SK-N-SH (cell line): ENCODE measurements at regions not wholly inside any gene's neighbourhood (a gene's known extent, or its start where the extent isn't known, plus 50 kb on each side); places are given as distances from the start of the nearest gene placed in this dataset.

Experiments
- CTCF ChIA-PET: fragments of 300-600, 350-600 bp; formaldehyde crosslinking; extraction: SDS; loops from one replicate; lab custom pipeline; 2021; lab: Yijun Ruan, JAX
- POLR2A ChIA-PET: fragments of 350-600 bp; sonication (Branson Sonifier 250); formaldehyde crosslinking; extraction: SDS; loops from one replicate; lab custom pipeline; 2020; ENCODE audit warnings: antibody characterized with exemption, inconsistent platforms; lab: Yijun Ruan, JAX
- DNase-seq: peaks from one replicate; pipeline ENCODE4 v3.0.0; 2012
- H2AFZ ChIP-seq: fragments of 200-600 bp; sonication (generic); 2 replicates; pipeline ENCODE4 v1.8.1; 2016; ENCODE audit warnings: antibody characterized with exemption, mild to moderate bottlenecking, low read depth
- H3F3A ChIP-seq: fragments of 200-600 bp; sonication (generic); replicated peaks from 2 replicates; pipeline ENCODE3; 2016; ENCODE audit warnings: antibody characterized with exemption, mild to moderate bottlenecking; ENCODE audit not compliant: insufficient read depth
- H3K27ac ChIP-seq, 2 experiments: fragments of 200-500 bp in 1 of 2; fragments of 200-600 bp in 1 of 2; sonication (Bioruptor generic) in 1 of 2; sonication (generic), shearing (Covaris generic) in 1 of 2; 2 replicates each; pipeline versions ENCODE4 v1.5.1 to v1.6.1; 2014 to 2016; ENCODE audit warnings: low read depth in 2 of 2, inconsistent platforms in 1 of 2, low read length in 1 of 2, mild to moderate bottlenecking in 1 of 2, mixed read lengths in 1 of 2
- H3K27me3 ChIP-seq: fragments of 200-600 bp; sonication (generic), shearing (Covaris generic); 2 replicates; pipeline ENCODE4 v1.6.1; 2016; ENCODE audit warnings: mixed run types; ENCODE audit not compliant: insufficient read depth
- H3K36me3 ChIP-seq, 2 experiments: fragments of 200-500 bp in 1 of 2; fragments of 200-600 bp in 1 of 2; sonication (Bioruptor generic) in 1 of 2; sonication (generic) in 1 of 2; replicated peaks in 1 of 2; 2 replicates each; pipeline versions ENCODE3 to v1.5.1; 2014 to 2016; ENCODE audit warnings: low read length in 1 of 2, mild to moderate bottlenecking in 1 of 2; ENCODE audit not compliant: insufficient read depth in 2 of 2, control insufficient read depth in 1 of 2
- H3K4me1 ChIP-seq, 2 experiments: fragments of 200-500 bp in 1 of 2; fragments of 200-600 bp in 1 of 2; sonication (Bioruptor generic) in 1 of 2; sonication (generic), shearing (Covaris generic) in 1 of 2; 2 replicates each; pipeline versions ENCODE4 v1.5.1 to v1.6.1; 2014 to 2016; ENCODE audit warnings: low read depth in 1 of 2, low read length in 1 of 2, mixed run types in 1 of 2; ENCODE audit not compliant: insufficient read depth in 2 of 2, control insufficient read depth in 1 of 2
- H3K4me2 ChIP-seq: fragments of 200-600 bp; sonication (generic), shearing (Covaris generic); 2 replicates; pipeline ENCODE4 v1.6.1; 2017; ENCODE audit warnings: mixed run types
- H3K4me3 ChIP-seq, 2 experiments: fragments of 200-500 bp in 1 of 2; fragments of 200-600 bp in 1 of 2; sonication (Bioruptor generic) in 1 of 2; sonication (generic), shearing (Covaris generic) in 1 of 2; 2 replicates each; pipeline versions ENCODE4 v1.5.1 to v1.8.1; 2014 to 2016; ENCODE audit warnings: low read depth in 2 of 2, inconsistent platforms in 1 of 2, low read length in 1 of 2, mild to moderate bottlenecking in 1 of 2, mixed read lengths in 1 of 2, moderate library complexity in 1 of 2
- H3K79me2 ChIP-seq: fragments of 200-600 bp; sonication (generic); 2 replicates; pipeline ENCODE4 v1.8.1; 2017; ENCODE audit warnings: mild to moderate bottlenecking; ENCODE audit not compliant: insufficient read depth
- H3K9ac ChIP-seq: fragments of 200-600 bp; sonication (generic); 2 replicates; pipeline ENCODE4 v1.6.1; 2017; ENCODE audit warnings: mixed run types
- H3K9me2 ChIP-seq: fragments of 200-600 bp; sonication (generic); 2 replicates; pipeline ENCODE4 v1.6.1; 2017; ENCODE audit warnings: mixed run types
- H3K9me3 ChIP-seq: fragments of 200-600 bp; sonication (generic); 2 replicates; pipeline ENCODE4 v1.6.1; 2017; ENCODE audit warnings: mixed run types, mild to moderate bottlenecking, moderate library complexity
- H4K20me1 ChIP-seq: fragments of 200-600 bp; sonication (generic); 2 replicates; pipeline ENCODE4 v1.6.1; 2017; ENCODE audit warnings: mild to moderate bottlenecking, mixed run types; ENCODE audit not compliant: insufficient read depth
- ELF1 ChIP-seq: IDR thresholded peaks from 2 replicates; pipeline ENCODE4 v1.4.0; 2012
- FOSL2 ChIP-seq: IDR thresholded peaks from 2 replicates; pipeline ENCODE4 v1.4.0; 2012; ENCODE audit warnings: low read depth, mild to moderate bottlenecking, moderate library complexity, borderline replicate concordance
- MEF2A ChIP-seq: IDR thresholded peaks from 2 replicates; pipeline ENCODE4 v1.4.0; 2012; ENCODE audit warnings: low read depth, borderline replicate concordance
- RFX5 ChIP-seq: IDR thresholded peaks from 2 replicates; pipeline ENCODE4 v1.6.1; 2012; ENCODE audit warnings: mild to moderate bottlenecking, improper control_type of control experiment, low read length
- WGBS: methylation state at CpG from one replicate; pipeline ENCODE4 v1.1.6; 2017; ENCODE audit warnings: low lambda C conversion rate; 5-methylcytosine and 5-hydroxymethylcytosine counted together

DNA sequence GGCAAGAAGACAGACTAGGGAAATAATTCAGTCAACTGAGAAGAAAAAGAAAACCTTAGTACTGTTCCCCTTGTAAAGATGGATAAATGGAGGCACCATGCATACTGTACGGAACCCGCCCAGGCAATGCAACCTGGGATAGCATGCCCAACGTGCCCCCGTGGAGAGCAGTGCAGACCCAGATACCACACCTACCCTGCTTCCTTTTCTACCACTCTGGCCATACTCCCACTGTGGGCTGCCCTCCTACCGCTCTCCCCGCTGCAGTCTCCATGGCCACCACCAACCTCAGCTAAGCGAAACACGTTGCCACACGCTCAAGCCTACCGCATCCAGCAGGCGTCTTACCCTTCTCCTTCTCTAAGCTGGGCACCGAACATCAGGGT lies 117.4 kb upstream of the SERPIND1 start (continued):
- TF ChIP-seq RFX5 (no peak), ELF1 (no peak), FOSL2 (no peak)

- Histone ChIP-seq H3K9ac (no peak overlapping the region), H3K9me3 (no peaks in the 10 kb centered on the region), H3F3A (no peaks in the 10 kb centered on the region), H3K4me1 (no peaks in the 10 kb centered on the region; a peak in 1 of 4 replicates), H2AFZ (no peak overlapping the region), H3K4me2 (no peak overlapping the region), H3K4me3 (no peak overlapping the region), H3K27me3 (peaks cover 15% of the 10 kb centered on the region; the same call in 1 of the 2 replicates), H3K27ac (no peak overlapping the region), H3K79me2 (no peaks in the 10 kb centered on the region), H3K36me3 (no peaks in the 10 kb centered on the region), H4K20me1 (no peaks in the 10 kb centered on the region), H3K9me2 (no peaks in the 10 kb centered on the region)
- 58% methylated on average over 15 of the region's 17 CpGs for WGBS
- DNase-seq: no peak
- TF ChIP-seq MEF2A: no peak
- CTCF ChIA-PET: no interaction called here
- POLR2A ChIA-PET: no interaction called here
These were observed 116.7 kb upstream of the SERPIND1 start for GRCh38 chr22:20656902-20657836.
